Stomach (tissue), 4 donors: ENCODE measurements at regions not wholly inside any gene's neighbourhood (a gene's known extent, or its start where the extent isn't known, plus 50 kb on each side); places are given as distances from the start of the nearest gene placed in this dataset.

Experiments
- CTCF ChIP-seq, 7 experiments: fragments of 450-650 bp in 4 of 7; fragments of 200-600 bp in 3 of 7; sonication (generic) in 3 of 7; IDR thresholded peaks; one replicate each; pipeline ENCODE4 v1.5.1; 2016 to 2019; ENCODE audit warnings: antibody characterized with exemption in 7 of 7, control low read depth in 2 of 7, mild to moderate bottlenecking in 1 of 7
- POLR2AphosphoS5 ChIP-seq, 3 donors: sonication (generic); formaldehyde crosslinking; IDR thresholded peaks; one replicate each; pipeline ENCODE4 v1.6.1; 2016; ENCODE audit warnings: antibody characterized with exemption in 3 of 3

DNA sequence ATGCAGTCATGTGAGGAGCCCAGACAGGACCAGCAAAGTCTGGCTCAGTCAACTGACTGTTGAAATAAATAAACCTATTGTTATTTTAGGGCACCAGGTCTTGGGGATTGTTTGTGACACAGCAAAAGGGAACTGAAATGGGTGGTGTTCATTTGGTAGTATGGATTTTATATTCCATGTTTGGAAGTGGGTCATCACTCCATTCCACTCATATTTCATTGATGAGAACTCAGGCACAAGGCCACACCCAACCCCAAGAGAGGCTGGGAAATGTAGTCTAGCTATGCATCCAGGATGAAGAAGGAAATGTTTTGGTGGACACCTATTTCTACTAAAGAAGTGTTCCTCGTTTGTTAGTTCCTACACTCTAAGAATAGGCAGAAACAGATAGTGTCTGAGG, 64.9 kb upstream of the BTBD3 start:
- TF ChIP-seq POLR2AphosphoS5 (IDR thresholded peaks at IDR 0.05) (no peak), CTCF (IDR thresholded peaks at IDR 0.05) (no peak)
